CD4-positive, alpha-beta T cell treated with Interleukin-17A for 1 hour (primary cell): ENCODE measurements at regions not wholly inside any gene's neighbourhood (a gene's known extent, or its start where the extent isn't known, plus 50 kb on each side); places are given as distances from the start of the nearest gene placed in this dataset.

Experiments used
- DNase-seq: peaks from one replicate; pipeline ENCODE4 v3.0.0-alpha.2; 2020

- DNase-seq, result no peak
Measured at GRCh38 chr6:92806254-92806653, 613.1 kb downstream of the EPHA7 start.

GRCh38 chr6:92791403-92791802, 628.0 kb downstream of the EPHA7 start:
- DNase-seq, result no peak

- DNase-seq, result no peak
Measured at GRCh38 chr6:92790381-92790780, 629.0 kb downstream of the EPHA7 start.

GRCh38 chr6:92784235-92784634, 635.1 kb downstream of the EPHA7 start:
- no peak for DNase-seq

GRCh38 chr6:92779746-92780145, 639.6 kb downstream of the EPHA7 start:
- no peak for DNase-seq

GRCh38 chr6:92777146-92777740, 642.1 kb downstream of the EPHA7 start:
- DNase-seq, result no peak

- DNase-seq, result no peak
Measured at GRCh38 chr6:92770540-92770939, 648.8 kb downstream of the EPHA7 start.

- DNase-seq, result no peak
Measured at GRCh38 chr6:92767101-92767500, 652.3 kb downstream of the EPHA7 start.

GRCh38 chr6:92763680-92764079, 655.7 kb downstream of the EPHA7 start:
- no peak for DNase-seq

- no peak for DNase-seq
Measured at GRCh38 chr6:92763274-92763584, 656.1 kb downstream of the EPHA7 start.

GRCh38 chr6:92762443-92763273, 656.7 kb downstream of the EPHA7 start:
- no peak for DNase-seq

GRCh38 chr6:92759178-92759577, 660.2 kb downstream of the EPHA7 start:
- no peak for DNase-seq

GRCh38 chr6:92757925-92758324, 661.4 kb downstream of the EPHA7 start:
- DNase-seq, result no peak

- no peak for DNase-seq
Measured at GRCh38 chr6:92756912-92757311, 662.4 kb downstream of the EPHA7 start.

- DNase-seq, result no peak
Measured at GRCh38 chr6:92753956-92754355, 665.4 kb downstream of the EPHA7 start.

- no peak for DNase-seq
Measured at GRCh38 chr6:92752114-92752513, 667.2 kb downstream of the EPHA7 start.

- no peak for DNase-seq
Measured at GRCh38 chr6:92748131-92748530, 671.2 kb downstream of the EPHA7 start.

- DNase-seq, result no peak
Measured at GRCh38 chr6:92737983-92738382, 681.4 kb downstream of the EPHA7 start.

GRCh38 chr6:92723390-92723931, 695.9 kb downstream of the EPHA7 start:
- no peak for DNase-seq

- DNase-seq, result no peak
Measured at GRCh38 chr6:92719773-92720172, 699.6 kb downstream of the EPHA7 start.

- no peak for DNase-seq
Measured at GRCh38 chr6:92716638-92717037, 702.7 kb downstream of the EPHA7 start.

GRCh38 chr6:92715991-92716390, 703.4 kb downstream of the EPHA7 start:
- DNase-seq, result no peak

- no peak for DNase-seq
Measured at GRCh38 chr6:92714346-92714745, 705.0 kb downstream of the EPHA7 start.

GRCh38 chr6:92710048-92710447, 709.3 kb downstream of the EPHA7 start:
- no peak for DNase-seq

- no peak for DNase-seq
Measured at GRCh38 chr6:92708945-92709344, 710.4 kb downstream of the EPHA7 start.
